NB4 (cell line): ENCODE measurements at regions not wholly inside any gene's neighbourhood (a gene's known extent, or its start where the extent isn't known, plus 50 kb on each side); places are given as distances from the start of the nearest gene placed in this dataset.

Experiments used
- DNase-seq: peaks from one replicate; pipeline ENCODE4 v3.0.0; 2010; ENCODE audit warnings: low read depth
- H3K4me3 ChIP-seq: one replicate; pipeline ENCODE4 v1.5.1; 2011; ENCODE audit warnings: mild to moderate bottlenecking, low read depth, low read length, moderate library complexity
- MYC ChIP-seq: IDR thresholded peaks from 2 replicates; pipeline ENCODE4 v1.6.1; 2011; ENCODE audit warnings: low read depth, low read length
- POLR2A ChIP-seq: IDR thresholded peaks from 2 replicates; pipeline ENCODE4 v1.6.1; 2011; ENCODE audit warnings: mild to moderate bottlenecking; ENCODE audit not compliant: insufficient read length; ENCODE audit errors: extremely low read depth
- TF ChIP-seq, protein P1 (sequence below): IDR thresholded peaks from 2 replicates; pipeline ENCODE4 v1.6.1; 2011; ENCODE audit warnings: low read depth, low read length
- TF ChIP-seq, protein P2 (sequence below): IDR thresholded peaks from one replicate; pipeline ENCODE4 v1.5.1; 2012; ENCODE audit warnings: low read depth, low read length

DNA sequence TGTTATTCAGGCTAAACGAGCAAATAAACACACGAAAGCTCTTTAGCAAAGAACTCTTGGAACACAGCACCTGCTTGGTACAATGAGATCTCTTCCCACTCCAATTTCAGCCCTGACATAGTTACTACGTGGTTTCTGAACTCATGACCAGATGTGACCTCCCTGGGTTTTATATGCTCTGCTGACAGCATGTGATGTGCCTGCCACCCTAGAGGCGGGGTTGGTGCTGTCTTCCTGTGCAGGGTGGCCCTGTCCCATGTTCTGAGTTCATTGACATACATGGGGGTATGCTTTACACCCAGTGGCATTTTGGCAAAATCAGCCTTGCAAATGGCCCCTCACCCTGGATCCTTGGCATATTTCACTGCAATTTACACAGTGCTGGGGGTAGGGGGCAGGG, 475.3 kb upstream of the ZFHX3 start:
- no peak overlapping the region for H3K4me3 ChIP-seq
- no peak for DNase-seq
- TF ChIP-seq, protein P1, sequence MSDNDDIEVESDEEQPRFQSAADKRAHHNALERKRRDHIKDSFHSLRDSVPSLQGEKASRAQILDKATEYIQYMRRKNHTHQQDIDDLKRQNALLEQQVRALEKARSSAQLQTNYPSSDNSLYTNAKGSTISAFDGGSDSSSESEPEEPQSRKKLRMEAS: no peak
- TF ChIP-seq, protein P2, sequence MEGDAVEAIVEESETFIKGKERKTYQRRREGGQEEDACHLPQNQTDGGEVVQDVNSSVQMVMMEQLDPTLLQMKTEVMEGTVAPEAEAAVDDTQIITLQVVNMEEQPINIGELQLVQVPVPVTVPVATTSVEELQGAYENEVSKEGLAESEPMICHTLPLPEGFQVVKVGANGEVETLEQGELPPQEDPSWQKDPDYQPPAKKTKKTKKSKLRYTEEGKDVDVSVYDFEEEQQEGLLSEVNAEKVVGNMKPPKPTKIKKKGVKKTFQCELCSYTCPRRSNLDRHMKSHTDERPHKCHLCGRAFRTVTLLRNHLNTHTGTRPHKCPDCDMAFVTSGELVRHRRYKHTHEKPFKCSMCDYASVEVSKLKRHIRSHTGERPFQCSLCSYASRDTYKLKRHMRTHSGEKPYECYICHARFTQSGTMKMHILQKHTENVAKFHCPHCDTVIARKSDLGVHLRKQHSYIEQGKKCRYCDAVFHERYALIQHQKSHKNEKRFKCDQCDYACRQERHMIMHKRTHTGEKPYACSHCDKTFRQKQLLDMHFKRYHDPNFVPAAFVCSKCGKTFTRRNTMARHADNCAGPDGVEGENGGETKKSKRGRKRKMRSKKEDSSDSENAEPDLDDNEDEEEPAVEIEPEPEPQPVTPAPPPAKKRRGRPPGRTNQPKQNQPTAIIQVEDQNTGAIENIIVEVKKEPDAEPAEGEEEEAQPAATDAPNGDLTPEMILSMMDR: no peak
- TF ChIP-seq MYC (no peak), POLR2A (no peak)

DNA sequence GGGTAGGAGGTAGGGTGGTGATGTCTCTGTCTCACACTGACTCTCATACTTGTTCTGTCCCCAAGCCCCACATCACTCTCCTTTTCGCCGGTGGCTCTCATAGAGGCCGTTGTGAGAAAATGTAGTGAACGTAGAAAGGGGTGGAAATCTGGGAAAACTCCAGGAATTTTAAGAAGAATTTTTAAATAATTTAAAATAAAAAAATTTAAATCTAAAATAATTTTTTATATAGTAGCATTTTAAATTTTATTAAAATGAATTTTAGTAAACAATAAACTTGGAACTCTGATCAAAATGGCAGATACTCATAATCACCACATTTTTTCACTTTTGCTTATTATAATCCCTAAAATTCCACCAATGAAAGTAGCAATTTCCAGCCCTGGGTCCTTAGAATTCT, 473.6 kb upstream of the ZFHX3 start:
- DNase-seq: no peak
- TF ChIP-seq, protein P2: no peak
- TF ChIP-seq POLR2A (no peak), MYC (no peak)
- TF ChIP-seq, protein P1: no peak
- H3K4me3 ChIP-seq: no peak overlapping the region

DNA sequence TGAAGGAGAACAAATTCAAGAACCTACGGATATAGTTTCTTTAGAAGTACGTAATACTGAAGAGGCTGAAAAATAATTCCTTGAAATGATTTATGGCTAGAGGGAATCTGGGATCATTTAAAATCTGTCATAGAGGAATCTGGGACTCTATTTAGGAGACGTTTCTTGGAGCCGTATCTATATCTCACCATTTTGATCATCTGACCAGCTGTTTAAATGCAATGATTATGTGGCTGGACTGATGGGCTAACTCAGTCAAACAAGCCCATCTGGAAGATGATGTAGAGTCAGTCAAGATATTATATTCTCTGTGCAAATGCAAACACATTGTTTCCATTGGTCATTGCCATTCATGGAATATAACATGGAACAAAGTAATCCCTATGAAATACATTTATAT, 467.7 kb upstream of the ZFHX3 start:
- H3K4me3 ChIP-seq: no peak overlapping the region
- no peak for DNase-seq
- TF ChIP-seq, protein P2: no peak
- TF ChIP-seq MYC (no peak), POLR2A (no peak)
- TF ChIP-seq, protein P1: no peak

DNA sequence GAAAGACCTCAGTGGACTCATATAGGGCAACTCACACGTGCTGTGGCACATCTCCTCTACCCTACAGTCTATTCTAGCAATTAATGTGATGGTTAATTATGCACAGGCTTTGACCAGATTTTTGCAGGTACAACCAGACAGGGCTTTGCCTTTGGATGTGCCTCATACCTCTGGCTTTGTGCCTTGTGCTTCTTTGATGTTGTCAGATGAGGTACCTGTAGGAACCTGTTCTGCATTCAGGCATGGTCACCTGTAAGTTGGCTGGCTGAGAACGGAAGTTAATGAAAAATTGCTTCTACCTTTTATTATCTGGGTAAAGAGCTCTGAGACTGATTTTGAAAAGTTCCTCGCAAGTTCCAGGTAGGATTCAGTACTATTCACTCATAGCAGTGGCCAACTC, 462.9 kb upstream of the ZFHX3 start:
- H3K4me3 ChIP-seq: no peak overlapping the region
- TF ChIP-seq, protein P1: no peak
- TF ChIP-seq, protein P2: no peak
- TF ChIP-seq MYC (no peak), POLR2A (no peak)
- DNase-seq: no peak

DNA sequence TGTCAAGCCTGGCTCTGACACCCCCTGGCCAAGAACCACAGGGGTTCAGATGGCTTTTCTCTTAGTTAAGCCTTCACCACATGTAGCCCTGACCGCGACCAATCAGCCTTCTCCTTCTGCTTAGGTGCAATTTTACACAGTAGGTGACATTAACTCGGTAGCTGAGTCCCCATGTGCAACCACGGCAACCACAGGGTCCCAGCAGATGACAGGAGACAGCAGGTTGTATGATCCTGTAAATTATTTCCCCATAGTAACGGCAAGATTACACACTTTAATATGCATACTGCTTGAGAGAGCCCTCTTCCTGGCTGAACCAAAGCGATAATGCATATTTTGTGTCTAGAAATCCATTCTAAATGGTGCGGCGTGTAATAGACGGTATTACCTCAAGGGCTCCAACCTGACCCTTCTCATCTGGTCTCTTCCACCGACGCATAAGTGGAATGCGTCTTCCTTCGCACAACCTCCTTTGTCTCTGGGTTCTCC, 458.7 kb upstream of the ZFHX3 start:
- no peak overlapping the region for H3K4me3 ChIP-seq
- TF ChIP-seq, protein P1: no peak
- TF ChIP-seq MYC (no peak), POLR2A (no peak)
- TF ChIP-seq, protein P2: no peak
- no peak for DNase-seq
